PC-9 (cell line): ENCODE measurements at regions not wholly inside any gene's neighbourhood (a gene's known extent, or its start where the extent isn't known, plus 50 kb on each side); places are given as distances from the start of the nearest gene placed in this dataset.

Experiments
- EZH2 ChIP-seq: fragments of 200-600 bp; sonication (generic); IDR thresholded peaks from 2 replicates; pipeline ENCODE4 v1.8.0; 2017; ENCODE audit warnings: antibody characterized with exemption, low read depth
- TF ChIP-seq, protein P1 (sequence below): fragments of 200-600 bp; sonication (generic); conservative IDR thresholded peaks from 2 replicates; pipeline ENCODE4 v1.6.1; 2017; ENCODE audit warnings: mixed run types, antibody characterized with exemption, mild to moderate bottlenecking, moderate library complexity

DNA sequence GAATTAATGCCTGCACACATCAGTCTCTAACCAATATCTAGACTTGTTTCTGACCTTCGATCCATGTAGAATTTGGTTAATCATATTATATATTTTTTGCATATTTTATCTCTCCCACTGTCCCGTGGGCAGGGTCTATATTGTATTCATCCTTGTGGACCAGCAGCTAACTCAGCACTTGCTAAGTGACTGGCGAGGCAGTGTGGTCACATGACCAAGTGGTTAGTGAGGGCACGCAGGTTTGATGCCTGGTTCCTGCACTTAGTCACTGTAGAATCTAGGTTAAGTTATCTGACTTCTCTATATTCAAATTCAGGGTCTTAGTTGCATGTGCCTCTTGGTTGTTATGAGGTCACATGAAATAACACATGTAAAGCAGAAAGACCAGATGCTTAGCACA, 120.5 kb downstream of the UBE2U start:
- no peak for TF ChIP-seq EZH2
- TF ChIP-seq, protein P1, sequence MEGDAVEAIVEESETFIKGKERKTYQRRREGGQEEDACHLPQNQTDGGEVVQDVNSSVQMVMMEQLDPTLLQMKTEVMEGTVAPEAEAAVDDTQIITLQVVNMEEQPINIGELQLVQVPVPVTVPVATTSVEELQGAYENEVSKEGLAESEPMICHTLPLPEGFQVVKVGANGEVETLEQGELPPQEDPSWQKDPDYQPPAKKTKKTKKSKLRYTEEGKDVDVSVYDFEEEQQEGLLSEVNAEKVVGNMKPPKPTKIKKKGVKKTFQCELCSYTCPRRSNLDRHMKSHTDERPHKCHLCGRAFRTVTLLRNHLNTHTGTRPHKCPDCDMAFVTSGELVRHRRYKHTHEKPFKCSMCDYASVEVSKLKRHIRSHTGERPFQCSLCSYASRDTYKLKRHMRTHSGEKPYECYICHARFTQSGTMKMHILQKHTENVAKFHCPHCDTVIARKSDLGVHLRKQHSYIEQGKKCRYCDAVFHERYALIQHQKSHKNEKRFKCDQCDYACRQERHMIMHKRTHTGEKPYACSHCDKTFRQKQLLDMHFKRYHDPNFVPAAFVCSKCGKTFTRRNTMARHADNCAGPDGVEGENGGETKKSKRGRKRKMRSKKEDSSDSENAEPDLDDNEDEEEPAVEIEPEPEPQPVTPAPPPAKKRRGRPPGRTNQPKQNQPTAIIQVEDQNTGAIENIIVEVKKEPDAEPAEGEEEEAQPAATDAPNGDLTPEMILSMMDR, result no peak
